ENCODE measurements at regions not wholly inside any gene's neighbourhood (a gene's known extent, or its start where the extent isn't known, plus 50 kb on each side); places are given as distances from the start of the nearest gene placed in this dataset.

DNA sequence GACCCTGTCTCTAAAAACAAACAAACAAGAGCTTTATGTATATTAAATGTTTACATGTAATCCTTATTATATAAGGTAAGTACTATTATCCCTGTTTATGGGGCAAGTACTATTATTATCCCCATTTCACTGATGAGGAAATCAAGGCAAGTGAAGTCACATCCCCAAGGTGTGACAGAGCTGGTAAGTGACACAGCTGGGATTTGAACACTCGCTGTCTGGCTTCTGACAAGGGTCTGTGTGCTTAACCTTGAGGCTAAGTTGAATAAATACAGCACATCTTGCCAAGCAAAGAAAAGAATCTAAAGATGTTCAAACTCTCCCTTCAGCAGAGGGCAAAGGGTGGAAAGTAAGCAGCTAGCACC is 167.9 kb upstream of the IRF2BP2 start (continued):
- TF ChIP-seq, protein P1, sequence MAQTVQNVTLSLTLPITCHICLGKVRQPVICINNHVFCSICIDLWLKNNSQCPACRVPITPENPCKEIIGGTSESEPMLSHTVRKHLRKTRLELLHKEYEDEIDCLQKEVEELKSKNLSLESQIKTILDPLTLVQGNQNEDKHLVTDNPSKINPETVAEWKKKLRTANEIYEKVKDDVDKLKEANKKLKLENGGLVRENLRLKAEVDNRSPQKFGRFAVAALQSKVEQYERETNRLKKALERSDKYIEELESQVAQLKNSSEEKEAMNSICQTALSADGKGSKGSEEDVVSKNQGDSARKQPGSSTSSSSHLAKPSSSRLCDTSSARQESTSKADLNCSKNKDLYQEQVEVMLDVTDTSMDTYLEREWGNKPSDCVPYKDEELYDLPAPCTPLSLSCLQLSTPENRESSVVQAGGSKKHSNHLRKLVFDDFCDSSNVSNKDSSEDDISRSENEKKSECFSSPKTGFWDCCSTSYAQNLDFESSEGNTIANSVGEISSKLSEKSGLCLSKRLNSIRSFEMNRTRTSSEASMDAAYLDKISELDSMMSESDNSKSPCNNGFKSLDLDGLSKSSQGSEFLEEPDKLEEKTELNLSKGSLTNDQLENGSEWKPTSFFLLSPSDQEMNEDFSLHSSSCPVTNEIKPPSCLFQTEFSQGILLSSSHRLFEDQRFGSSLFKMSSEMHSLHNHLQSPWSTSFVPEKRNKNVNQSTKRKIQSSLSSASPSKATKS (CRISPR knock-in tag; IDR thresholded peaks at IDR 0.05) = 0 out of 2 replicates have a peak, but pooled peaks have one; percentile 60

DNA sequence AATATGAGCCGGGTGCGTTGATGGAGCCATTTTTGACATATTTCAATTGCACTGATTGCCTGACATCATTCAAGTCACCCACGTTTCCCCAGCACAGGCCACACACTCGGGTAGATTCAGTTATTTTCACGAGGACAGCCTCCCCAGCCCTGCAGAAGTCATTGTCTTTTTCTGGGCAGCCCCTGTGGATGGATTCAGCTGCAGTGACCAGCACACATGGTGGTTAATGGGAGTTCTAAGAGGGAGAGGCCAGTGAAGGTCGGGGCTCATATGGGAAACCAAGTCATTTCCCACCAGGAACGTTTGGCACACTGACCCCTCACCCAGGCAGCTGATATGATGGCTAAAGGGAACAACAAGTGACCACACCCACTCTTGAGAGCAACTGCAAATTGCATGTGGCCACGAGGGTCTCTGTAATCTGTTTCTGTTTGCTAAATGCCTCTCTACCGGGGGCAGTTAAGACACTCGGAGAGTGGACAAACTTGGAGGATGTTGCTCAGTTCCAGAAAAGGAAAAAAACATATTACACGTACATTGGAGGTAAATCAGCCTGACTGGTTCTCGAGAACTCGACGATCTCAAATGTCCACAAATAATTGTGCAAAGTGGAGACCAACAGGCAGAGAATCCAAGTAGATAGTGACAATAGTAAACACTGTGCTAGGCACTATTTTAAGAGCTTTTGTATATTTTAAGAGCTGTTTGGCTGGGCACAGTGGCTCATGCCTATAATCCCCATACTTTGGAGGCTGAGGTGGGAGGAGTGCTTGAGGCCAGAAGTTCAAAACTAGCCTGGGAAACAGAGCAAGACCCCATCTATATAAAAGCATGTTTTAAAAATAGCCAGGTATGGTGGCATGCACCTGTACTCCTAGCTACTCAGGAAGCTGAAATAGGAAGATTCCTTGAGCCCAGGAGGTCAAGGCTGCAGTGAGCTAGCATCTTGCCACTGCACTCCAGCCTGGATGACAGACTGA is 167.2 kb upstream of the IRF2BP2 start:
- Histone ChIP-seq H3K27ac (ENCODE audit: extremely low read depth, low read depth, low read length) (no peak overlapping the region), H3K9me3 (replicated peaks; ENCODE audit: control insufficient read depth, insufficient read depth, low read depth, low read length) (no peaks in the 10 kb centered on the region), H3K27me3 (ENCODE audit: control insufficient read depth in 2 of 2, insufficient read depth in 2 of 2, low read length in 2 of 2) (peaks cover 48 to 53% of the 10 kb centered on the region in 2 experiments), H3K36me3 (ENCODE audit: control insufficient read depth, insufficient read depth, low read length) (no peaks in the 10 kb centered on the region), H3K9ac (ENCODE audit: insufficient read depth in 1 of 2, low read depth in 2 of 2, low read length in 2 of 2) (peak overlapping the region in 1 of 2 experiments; percentile 32; a peak in 1 of 4 replicates), H3K79me2 (ENCODE audit: control insufficient read depth, insufficient read depth, low read length) (no peaks in the 10 kb centered on the region), H4K20me1 (replicated peaks; ENCODE audit: control insufficient read depth, insufficient read depth, low read length) (no peaks in the 10 kb centered on the region), H3K4me3 (no peak overlapping the region), H3K9me1 (ENCODE audit: control insufficient read depth, insufficient read depth, low read length) (no peaks in the 10 kb centered on the region), H3K4me2 (ENCODE audit: insufficient read depth, low read length) (peak overlapping the region; percentile 1; the same call in 1 of the 2 replicates), H3K4me1 (replicated peaks in 1 of 2; ENCODE audit: control insufficient read depth in 2 of 2, insufficient read depth in 2 of 2, low read length in 2 of 2) (peaks cover 16 to 24% of the 10 kb centered on the region in 2 experiments), H2AFZ (ENCODE audit: low read depth, low read length) (0 out of 2 replicates have a peak overlapping the region, but pooled peaks have one; percentile 0)
- BruUV-seq (replicated peaks) = no TSS peak
- ChIA-PET POLR2A (interaction anchor here (0.6 to 1.8 kb wide), 3 partner anchors 13 to 428 kb away, joined by 3 to 6 read pairs (median 3); no protein-coding TSS in a partner anchor), CTCF (ENCODE audit: low intra/inter-chr PET ratio) (no interaction called here)
- WGBS (ENCODE audit: insufficient coverage, low coverage, missing lambda C conversion rate) = 12% methylated on average over 14 of the region's 14 CpGs
- no peak for ATAC-seq
- intact Hi-C loops (cut with micrococcal nuclease) (no loop called here), in situ Hi-C loops (cut with MboI) (no loop called here)
- peak; percentile 41 to 54 (median 49) for DNase-seq (ENCODE audit: extremely low read depth in 1 of 4, low spot score in 3 of 4)
- peak; percentile 35 for FAIRE-seq
- TF ChIP-seq, protein P2, sequence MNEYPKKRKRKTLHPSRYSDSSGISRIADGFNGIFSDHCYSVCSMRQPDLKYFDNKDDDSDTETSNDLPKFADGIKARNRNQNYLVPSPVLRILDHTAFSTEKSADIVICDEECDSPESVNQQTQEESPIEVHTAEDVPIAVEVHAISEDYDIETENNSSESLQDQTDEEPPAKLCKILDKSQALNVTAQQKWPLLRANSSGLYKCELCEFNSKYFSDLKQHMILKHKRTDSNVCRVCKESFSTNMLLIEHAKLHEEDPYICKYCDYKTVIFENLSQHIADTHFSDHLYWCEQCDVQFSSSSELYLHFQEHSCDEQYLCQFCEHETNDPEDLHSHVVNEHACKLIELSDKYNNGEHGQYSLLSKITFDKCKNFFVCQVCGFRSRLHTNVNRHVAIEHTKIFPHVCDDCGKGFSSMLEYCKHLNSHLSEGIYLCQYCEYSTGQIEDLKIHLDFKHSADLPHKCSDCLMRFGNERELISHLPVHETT (CRISPR knock-in tag; conservative IDR thresholded peaks at IDR 0.05 in 1 of 2, IDR thresholded peaks at IDR 0.05 in 1 of 2) = 0 out of 4 replicates have a peak, but pooled peaks of 1 of the 2 experiments have one; percentile 37
- TF ChIP-seq RBFOX2 (IDR thresholded peaks at IDR 0.05; ENCODE audit: low read depth, low read length) = no peak
- TF ChIP-seq HDAC2 (IDR thresholded peaks at IDR 0.05) = 0 out of 2 replicates have a peak, but pooled peaks have one; percentile 40
- TF ChIP-seq SLC30A9 (CRISPR knock-in tag; IDR thresholded peaks at IDR 0.05) = no peak
- 0 out of 2 replicates have a peak, but pooled peaks have one; percentile 5 for TF ChIP-seq ZBTB1 (CRISPR knock-in tag; IDR thresholded peaks at IDR 0.05; ENCODE audit: borderline replicate concordance, low read depth)
- no peak for TF ChIP-seq SIN3B (IDR thresholded peaks at IDR 0.05; ENCODE audit: low read depth)
- TF ChIP-seq, protein P3, sequence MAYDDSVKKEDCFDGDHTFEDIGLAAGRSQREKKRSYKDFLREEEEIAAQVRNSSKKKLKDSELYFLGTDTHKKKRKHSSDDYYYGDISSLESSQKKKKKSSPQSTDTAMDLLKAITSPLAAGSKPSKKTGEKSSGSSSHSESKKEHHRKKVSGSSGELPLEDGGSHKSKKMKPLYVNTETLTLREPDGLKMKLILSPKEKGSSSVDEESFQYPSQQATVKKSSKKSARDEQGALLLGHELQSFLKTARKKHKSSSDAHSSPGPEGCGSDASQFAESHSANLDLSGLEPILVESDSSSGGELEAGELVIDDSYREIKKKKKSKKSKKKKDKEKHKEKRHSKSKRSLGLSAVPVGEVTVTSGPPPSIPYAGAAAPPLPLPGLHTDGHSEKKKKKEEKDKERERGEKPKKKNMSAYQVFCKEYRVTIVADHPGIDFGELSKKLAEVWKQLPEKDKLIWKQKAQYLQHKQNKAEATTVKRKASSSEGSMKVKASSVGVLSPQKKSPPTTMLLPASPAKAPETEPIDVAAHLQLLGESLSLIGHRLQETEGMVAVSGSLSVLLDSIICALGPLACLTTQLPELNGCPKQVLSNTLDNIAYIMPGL (CRISPR knock-in tag; IDR thresholded peaks at IDR 0.05) = peak; percentile 46; the same call in 1 of the 2 replicates
- TF ChIP-seq BRF1 (IDR thresholded peaks at IDR 0.05; ENCODE audit: borderline replicate concordance, extremely low read depth, insufficient read length) = no peak
- TF ChIP-seq TEAD4 (IDR thresholded peaks at IDR 0.05; ENCODE audit: low read length) = no peak
- TF ChIP-seq TEAD4 (CRISPR knock-in tag; IDR thresholded peaks at IDR 0.05; ENCODE audit: borderline replicate concordance) = no peak
- TF ChIP-seq GABPA (tag; conservative IDR thresholded peaks at IDR 0.05; ENCODE audit: low read depth) = no peak
- peak; percentile 94 for TF ChIP-seq L3MBTL2 (IDR thresholded peaks at IDR 0.05)

All from K562 (cell line).